ENCODE measurements at regions not wholly inside any gene's neighbourhood (a gene's known extent, or its start where the extent isn't known, plus 50 kb on each side); places are given as distances from the start of the nearest gene placed in this dataset.

DNA sequence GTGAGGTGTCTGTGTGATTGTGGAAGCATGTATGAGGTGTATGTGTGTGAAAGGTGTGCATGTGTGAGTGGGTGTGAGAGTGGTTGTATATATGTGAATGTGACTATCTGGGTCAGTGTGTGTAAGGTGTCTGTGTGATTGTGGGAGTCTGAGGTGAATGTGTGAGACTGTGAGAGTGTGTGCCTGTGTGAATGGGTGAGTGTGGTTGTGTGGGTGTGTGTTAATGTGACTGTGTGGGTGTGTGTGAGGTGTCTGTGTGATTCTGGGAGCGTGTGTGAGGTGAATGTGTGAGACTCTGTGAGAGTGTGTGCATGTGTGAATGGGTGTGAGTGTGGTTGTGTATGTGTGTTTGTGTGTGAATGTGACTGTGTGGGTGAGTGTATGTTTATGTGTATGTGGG lies 385.1 kb downstream of the TCERG1L start:
- Mint-ChIP-seq H3K4me3 (no peak overlapping the region), H3K4me1 (no peaks in the 10 kb centered on the region), H3K36me3 (ENCODE audit: low read depth) (no peaks in the 10 kb centered on the region), H3K9me3 (no peaks in the 10 kb centered on the region), H3K27me3 (ENCODE audit: low read depth) (peaks cover 16% of the 10 kb centered on the region), H3K27ac (ENCODE audit: unreplicated experiment) (no peak overlapping the region)
- DNase-seq (ENCODE audit: low read depth, low spot score), result no peak
- no peak for TF ChIP-seq CTCF (conservative IDR thresholded peaks at IDR 0.05)

- Mint-ChIP-seq H3K27me3 (ENCODE audit: low read depth) (peaks cover 23% of the 10 kb centered on the region), H3K4me3 (no peak overlapping the region), H3K36me3 (ENCODE audit: low read depth) (no peaks in the 10 kb centered on the region), H3K27ac (ENCODE audit: unreplicated experiment) (no peak overlapping the region), H3K9me3 (no peaks in the 10 kb centered on the region), H3K4me1 (no peaks in the 10 kb centered on the region)
- no peak for DNase-seq (ENCODE audit: low read depth, low spot score)
- TF ChIP-seq CTCF (conservative IDR thresholded peaks at IDR 0.05), result no peak
These were observed 384.4 kb downstream of the TCERG1L start for GRCh38 chr10:130927157-130927556.

DNA sequence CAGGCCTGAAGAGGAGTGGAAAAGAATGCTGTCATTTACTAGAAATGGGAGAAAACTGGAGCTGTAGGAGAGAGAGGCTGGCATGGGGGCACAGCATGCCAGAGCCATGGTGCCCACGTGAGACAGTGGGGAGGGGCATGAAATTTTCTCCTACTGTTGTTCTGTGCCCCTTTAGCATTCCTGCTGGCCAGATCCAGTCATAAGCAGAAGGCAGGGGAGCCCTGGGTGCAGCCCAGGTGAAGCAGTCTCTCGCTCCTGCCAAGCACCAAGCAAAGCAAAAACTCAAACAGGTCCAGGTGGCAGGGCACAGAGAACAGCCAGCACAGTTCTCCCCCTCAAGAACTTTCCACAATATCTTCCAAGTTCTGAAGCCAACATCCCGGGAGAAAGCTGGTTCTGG lies 383.2 kb downstream of the TCERG1L start:
- Mint-ChIP-seq H3K27ac (ENCODE audit: unreplicated experiment) (no peak overlapping the region), H3K4me1 (no peaks in the 10 kb centered on the region), H3K36me3 (ENCODE audit: low read depth) (no peaks in the 10 kb centered on the region), H3K4me3 (no peak overlapping the region), H3K27me3 (ENCODE audit: low read depth) (peaks cover 19% of the 10 kb centered on the region), H3K9me3 (no peaks in the 10 kb centered on the region)
- TF ChIP-seq CTCF (conservative IDR thresholded peaks at IDR 0.05), result no peak
- no peak for DNase-seq (ENCODE audit: low read depth, low spot score)

GRCh38 chr10:130929422-130930325 lies 381.8 kb downstream of the TCERG1L start:
- Mint-ChIP-seq H3K27ac (ENCODE audit: unreplicated experiment) (no peak overlapping the region), H3K36me3 (ENCODE audit: low read depth) (no peaks in the 10 kb centered on the region), H3K4me1 (peaks cover 6% of the 10 kb centered on the region), H3K4me3 (no peak overlapping the region), H3K27me3 (ENCODE audit: low read depth) (peaks cover 25% of the 10 kb centered on the region), H3K9me3 (no peaks in the 10 kb centered on the region)
- no peak for TF ChIP-seq CTCF (conservative IDR thresholded peaks at IDR 0.05)
- DNase-seq (ENCODE audit: low read depth, low spot score), result no peak

- no peaks in the 10 kb centered on the region for H3K36me3 Mint-ChIP-seq (ENCODE audit: low read depth)
- DNase-seq (ENCODE audit: low read depth, low spot score), result no peak
- H3K9me3 Mint-ChIP-seq, result no peaks in the 10 kb centered on the region
- peaks cover 11% of the 10 kb centered on the region for H3K4me1 Mint-ChIP-seq
- no peak for TF ChIP-seq CTCF (conservative IDR thresholded peaks at IDR 0.05)
- H3K27me3 Mint-ChIP-seq (ENCODE audit: low read depth), result peaks cover 25% of the 10 kb centered on the region
- H3K4me3 Mint-ChIP-seq, result no peak overlapping the region
- no peak overlapping the region for H3K27ac Mint-ChIP-seq (ENCODE audit: unreplicated experiment)
These were observed 380.7 kb downstream of the TCERG1L start for GRCh38 chr10:130930821-130931220.

Data from neural crest cell (in vitro differentiated cells).